Fibroblast of skin of right quadriceps (primary cell): ENCODE measurements at regions not wholly inside any gene's neighbourhood (a gene's known extent, or its start where the extent isn't known, plus 50 kb on each side); places are given as distances from the start of the nearest gene placed in this dataset.

Source experiments
- DNase-seq: peaks from one replicate; pipeline ENCODE4 v3.0.0-alpha.2; 2013

DNA sequence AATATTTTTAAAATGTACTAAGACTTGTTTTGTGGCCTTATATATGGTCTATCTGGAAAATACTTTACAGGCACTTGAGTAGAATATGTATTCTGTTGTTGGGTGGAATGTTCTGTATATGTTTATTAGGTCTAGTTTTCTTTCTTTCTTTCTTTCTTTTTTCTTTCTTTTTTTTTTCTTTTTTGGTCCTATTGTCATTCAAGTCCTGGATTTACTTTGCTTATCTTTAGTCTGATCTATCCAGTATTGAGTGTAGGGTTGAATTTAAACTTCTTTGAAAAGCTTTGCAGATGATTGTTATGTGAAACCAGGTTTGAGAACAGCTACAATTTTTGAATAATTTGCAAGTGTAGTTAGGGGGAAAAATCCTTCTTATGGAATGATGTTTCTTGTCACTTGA lies 67.1 kb upstream of the GRIK2 start:
- no peak for DNase-seq

DNA sequence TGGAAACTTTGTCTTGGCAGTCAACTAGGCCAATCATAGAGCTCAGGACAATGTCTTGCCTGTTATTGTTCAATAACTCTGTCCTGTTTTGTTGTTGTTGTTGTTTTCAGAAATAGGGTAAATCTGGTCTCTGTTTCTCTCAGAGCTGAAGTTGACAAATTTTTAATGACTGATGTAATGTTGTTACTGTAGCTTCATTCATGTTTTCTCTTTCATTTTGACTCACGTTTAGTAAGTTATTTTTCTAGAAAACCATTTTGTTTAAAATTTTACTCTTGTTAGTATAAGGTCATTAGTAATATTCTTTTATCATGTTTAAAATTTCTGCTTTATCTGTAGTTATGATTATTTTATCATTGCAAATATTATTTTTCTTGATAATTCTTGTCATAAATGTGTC lies 51.6 kb upstream of the GRIK2 start:
- DNase-seq, result no peak
